ENCODE measurements at regions not wholly inside any gene's neighbourhood (a gene's known extent, or its start where the extent isn't known, plus 50 kb on each side); places are given as distances from the start of the nearest gene placed in this dataset.
"Not testable (repeated sequence)": the region's sequence is repeated elsewhere in the genome, so short reads cannot be mapped to it uniquely, and the experiment has no call there.

DNA sequence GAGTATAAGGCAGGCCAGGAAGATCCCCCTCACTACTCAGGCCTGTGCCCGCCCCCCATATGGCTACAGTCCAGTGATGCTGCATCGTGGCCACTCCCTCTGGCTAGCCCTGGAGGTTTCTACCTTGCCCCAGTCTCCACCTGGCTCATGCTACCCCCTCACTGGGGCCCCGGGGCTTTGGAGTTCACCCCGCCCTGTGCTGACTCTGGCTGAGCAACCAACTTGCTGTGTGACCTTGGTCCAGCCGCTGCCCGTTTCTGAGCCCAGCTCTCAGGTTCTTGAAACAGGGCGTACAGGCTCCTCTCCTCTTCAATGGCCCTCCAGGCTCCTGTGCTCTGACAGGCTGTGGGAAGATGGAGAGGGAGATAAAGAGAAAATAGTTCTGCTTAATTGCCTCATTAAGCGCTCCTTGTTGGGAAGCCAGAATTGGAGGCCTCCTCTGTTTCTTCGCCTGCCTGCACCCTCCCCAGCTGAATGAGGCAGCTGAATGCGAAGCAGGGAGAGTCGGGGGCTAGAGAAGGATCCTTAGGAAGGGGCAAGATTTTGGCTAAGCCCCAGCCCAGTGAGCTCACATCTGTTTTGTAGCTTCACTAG lies 138.2 kb upstream of the NCOR2 start:
- DNase-seq = no peak

DNA sequence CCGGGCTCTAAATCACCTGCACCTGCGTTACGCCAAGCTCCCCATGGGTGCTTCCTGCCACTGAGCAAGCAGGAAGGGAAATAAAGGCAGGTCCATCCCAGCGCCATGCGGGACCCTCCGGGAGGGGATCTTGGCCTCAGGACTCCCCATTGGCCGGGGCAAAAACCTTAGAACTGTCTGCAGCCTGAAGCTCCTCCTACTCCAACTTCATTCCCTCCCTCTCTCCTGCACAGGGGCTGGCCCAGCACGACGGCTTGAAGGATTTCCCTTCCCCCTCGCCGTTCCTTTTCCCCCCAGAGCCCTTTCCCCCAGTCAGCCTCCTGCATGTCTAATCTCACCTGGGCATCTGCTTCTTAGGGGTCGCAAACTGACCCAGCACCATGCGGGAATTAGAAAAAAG lies 137.2 kb upstream of the NCOR2 start:
- no peak for DNase-seq

DNA sequence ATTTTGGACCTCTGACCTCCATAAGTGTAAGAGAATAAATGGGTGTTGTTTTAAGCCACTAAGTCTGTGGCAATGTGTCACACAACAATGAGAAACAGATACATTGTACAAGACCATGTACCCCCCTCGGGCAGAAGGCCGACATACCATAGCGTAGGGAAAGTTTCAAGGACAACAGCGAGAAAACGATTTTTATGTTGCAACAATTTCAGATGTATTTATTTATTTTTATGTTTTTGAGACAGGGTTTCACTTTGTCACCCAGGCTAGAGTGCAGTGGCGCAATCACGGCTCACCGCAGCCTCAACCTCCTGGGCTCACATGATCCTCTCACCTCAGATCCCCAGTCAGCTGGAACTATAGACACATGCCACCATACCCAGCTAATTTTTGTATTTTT lies 136.4 kb upstream of the NCOR2 start:
- no peak for DNase-seq

DNA sequence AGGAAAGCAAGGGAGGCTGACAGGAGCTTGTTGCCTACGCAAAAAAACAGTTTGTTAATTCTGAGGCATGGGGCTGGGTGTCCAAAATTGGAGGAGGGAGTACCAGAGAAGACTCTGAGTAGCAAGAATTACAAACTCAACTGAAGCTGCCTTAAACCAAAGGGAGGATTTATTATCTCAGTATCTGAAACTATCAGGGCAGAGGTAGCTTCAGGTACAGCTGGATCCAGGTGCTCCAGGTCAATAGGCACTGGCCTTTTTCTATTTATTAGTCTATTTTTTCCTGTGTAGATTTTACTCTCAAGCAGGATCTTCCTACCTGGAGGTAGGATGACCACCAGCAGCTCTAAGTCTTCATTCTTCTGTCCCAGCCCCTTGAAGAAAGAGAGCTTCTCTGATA lies 135.3 kb upstream of the NCOR2 start:
- no peak for DNase-seq

DNA sequence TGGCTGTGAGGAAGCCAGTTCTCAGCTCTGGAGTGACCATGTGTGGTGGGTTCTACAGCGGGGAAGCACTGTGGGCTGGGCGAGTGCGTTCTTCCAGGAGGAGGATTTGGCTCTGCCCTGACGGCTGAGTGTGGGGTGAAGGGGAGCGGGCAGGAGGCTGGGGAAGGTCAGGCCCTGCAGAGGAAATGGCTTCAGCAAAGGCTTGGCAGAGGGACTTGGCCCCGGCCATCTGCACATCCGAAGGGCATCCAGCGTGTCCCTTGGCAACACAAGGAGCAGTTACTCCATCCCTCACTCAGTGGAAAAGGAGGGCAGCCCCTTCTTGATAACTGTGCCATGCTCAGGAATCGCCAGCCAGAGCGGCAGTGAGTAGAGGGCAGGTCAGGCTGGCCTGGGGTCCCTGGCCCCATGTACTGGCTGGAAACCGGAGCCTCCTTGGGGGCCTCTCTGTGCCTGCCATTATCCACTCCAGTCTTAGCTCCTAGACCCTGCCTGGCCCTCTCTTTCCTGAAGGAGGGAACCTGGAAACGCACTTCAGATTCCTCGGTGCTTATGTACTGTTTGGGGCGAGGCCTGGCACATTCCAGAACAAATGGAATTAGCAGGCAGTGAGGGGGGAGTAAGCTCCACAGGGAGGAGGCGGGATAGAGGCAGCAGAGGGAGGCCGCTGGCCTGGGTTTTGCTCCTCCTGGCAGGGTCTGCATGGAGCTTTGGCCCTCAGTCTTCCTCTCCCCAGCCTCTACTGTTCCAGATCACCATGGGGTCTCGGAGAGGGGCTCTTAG lies 133.6 kb upstream of the NCOR2 start:
- DNase-seq = peak; percentile 78

DNA sequence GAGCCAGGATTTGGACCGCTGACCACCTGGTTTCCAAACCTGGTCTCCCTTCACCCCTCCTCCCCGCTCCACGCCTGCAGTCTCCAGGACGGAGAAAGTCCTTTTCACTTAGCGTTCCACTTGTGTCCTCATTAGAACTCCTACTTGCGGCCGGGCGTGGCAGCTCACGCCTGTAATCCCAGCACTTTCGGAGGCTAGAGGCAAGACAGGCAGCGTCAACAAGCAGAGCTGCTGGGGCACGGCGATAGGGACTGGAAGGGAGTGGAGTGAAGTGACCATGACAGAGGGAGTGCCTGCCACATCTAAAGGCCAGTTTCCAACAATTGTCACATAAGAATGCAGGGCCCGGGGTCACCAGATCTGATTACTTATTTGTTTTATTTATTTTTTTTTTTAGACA lies 132.5 kb upstream of the NCOR2 start:
- no peak for DNase-seq

DNA sequence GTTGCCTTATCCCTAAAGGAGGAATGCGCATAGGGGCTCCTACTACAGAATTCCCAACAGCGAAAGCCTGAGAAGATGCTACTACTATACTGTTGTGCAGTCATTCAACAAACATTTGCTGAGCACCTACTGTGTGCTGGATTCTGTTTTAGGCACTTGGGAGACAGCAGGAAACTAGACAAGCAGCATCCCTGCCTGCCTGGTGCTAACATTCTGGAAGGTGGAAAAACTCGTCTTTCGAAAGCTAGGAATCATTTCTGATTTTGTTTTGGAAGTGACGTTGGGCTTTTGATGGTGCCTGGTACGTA lies 131.5 kb upstream of the NCOR2 start:
- no peak for DNase-seq

DNA sequence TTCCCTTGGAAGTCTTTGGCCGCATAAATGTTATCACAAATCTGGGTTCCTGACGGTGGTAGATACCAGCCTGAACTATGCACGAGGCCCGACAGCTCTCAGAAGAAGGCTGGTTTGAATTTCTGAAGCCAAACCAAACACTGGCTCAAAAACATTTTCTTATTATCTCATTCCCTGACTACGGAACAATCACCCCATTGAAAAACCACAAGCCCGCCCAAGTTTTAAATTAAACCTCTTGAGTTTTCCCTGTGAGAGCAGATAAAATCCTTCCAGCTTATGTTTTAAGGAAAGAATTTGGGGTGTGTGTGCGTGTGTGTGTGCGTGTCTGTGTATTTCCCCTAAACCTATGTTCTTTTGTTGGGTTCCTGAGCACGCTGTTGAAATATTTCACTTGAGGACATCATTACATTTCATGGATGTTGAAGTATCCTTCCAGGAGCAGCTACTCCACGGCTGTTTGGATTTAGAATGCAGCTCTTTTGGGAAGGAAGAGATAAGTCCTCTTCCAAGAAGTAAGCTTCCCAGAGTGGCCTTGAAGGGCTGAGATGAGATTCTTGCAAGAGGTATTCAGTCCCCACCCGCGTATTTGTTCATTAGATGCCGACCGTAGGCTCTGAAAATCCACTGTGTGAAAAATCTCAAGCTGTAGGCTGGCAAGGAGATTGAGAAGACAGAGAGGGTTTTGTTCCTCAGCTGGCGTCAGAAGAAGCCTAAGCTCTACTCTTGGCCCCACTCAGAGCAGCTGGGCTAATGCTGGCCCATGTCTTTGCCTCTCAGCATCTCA lies 131.0 kb upstream of the NCOR2 start:
- DNase-seq = no peak

DNA sequence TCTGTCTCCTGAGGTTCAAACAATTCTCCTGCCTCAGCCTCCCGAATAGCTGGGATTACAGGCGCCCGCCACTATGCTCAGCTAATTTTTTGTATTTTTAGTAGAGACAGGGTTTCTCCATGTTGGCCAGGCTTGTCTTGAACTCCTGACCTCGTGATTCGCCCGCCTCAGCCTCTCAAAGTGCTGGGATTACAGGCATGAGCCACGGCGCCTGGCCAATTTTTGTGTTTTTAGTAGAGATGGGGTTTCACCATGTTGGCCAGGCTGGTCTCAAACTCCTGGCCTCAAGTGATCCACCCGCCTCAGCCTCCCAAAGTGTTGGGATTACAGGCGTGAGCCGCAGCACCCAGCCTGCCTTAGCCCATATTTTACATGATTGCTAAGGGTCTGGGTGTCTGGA lies 130.3 kb upstream of the NCOR2 start:
- not testable (repeated sequence) for DNase-seq

DNA sequence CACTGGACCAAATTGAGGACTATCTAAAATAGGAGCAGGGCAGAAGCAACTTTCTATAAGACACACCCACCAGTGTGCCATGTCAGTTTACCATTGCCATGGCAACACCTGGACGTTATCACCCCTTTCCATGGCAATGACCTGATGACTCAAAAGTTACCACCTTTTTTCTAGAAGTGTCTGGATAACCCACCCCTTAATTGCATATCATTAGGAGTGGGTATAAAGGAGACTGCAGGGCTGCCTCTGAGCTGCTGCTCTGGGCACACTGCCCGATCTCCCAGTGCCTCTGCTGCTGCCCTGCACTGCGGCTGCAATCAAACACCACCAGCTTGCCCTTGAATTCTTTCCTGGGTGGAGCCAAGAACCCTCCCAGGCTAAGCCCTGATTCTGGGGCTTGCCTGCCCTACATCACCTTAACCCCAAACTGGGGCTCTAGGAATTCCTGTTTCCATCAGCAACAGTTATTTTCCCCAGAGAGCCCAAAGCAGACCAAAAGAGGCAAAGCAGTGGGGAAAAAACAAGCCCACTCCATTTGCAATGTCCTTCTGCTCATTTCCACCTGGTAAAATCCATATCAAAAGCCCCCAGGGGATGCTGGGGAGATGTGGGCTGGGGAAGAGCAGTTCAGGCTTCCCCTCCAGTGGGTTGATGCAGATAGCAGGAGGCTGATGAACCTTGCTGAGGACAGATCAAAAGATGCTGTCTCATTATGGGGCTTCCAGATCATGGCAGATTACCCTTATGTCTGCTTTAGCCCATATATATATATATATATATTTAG lies 129.5 kb upstream of the NCOR2 start:
- DNase-seq = no peak

DNA sequence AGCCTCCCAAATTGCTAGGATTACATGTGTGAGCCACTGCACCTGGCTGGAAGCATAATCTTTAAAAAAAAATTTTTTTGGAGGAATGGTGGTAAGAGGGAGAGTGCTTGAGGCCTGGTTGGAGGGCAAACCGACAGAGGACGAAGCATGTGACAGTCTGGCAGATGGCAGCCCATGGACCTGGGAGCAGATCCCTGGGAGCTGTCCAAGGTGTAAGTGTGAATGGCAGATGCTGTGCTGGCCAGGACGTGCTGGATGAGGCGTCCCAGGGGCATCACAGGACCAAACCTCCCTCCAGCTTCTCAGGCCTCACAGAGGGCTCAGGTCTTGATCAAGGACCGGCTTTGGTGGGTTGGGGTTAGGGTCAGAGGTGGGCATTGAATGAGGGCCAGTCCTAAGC lies 128.4 kb upstream of the NCOR2 start:
- DNase-seq = no peak

DNA sequence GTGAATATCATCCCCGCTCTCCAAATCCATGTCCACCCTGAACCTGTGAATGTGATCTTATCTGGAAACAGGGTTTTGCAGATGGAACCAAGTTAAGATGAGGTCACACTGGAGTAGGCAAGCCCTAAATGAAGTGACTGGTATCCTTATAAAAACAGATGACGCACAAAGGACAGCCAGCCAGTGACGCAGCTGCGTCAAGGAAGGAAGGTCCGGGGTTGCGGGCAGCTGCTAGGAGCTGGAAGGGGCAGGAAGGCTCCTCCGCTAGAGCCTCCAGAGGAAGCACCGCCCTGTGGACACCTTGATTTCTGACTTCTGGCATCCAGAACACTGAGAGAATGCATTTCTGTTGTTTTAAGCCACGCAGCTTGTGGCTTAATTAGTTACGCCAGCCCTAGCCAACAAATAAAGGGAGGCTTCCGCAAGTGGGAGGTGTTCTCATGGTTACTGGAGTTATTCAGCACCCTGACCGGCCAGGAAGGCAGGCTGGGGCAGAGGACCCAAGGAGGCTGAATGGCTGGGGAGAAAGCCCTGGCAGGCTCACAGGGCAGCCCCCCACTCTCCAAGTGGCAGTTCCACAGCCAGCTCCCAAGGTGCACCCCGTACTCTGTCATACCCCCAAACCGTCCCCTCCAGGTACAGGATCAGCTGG lies 127.6 kb upstream of the NCOR2 start:
- DNase-seq = no peak

DNA sequence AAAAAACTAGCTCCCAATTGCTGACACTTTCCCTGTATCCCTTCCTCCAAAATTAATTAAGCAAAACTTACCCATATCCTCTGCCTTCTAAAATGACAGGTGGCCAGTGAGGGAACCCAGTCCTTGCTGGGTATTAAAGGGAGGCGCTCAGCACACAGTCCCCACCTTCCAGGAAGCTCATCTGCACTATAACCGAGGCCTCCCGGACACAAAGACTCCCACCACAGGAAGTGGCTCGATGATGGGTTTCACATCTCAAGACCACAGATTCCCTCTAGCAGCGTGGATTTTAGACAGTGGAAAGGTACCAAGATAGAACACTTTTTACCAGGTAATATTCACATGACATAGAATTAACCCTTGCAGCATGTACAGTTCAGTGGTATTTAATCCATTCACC lies 126.8 kb upstream of the NCOR2 start:
- no peak for DNase-seq

DNA sequence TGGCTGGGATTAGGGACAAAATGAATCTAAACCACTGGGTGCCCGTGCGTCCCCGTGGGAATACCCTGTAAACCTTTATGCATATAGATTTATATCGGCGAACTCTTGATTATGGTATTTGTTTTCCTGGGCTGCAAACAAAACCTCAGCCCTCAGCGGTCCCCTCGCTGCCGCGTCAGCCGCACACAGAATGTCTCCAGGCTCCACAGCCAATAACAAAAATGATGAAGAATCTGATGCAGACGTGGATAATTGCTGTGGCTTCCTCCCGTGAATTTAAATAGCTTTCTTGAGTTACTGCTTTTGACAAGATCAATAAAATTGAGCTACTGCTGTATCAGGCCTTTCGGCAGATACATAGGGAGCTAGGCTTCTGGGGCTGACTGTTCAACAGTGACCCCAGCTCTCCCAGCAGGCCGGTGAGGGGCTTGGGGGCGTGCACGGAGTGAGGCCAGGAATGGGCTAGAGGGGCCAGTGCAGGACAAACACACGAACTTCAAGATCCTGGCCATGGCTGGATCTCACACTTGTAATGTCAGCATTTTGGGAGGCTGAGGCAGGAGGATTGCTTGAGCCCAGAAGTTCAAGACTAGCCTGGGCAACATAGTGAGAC lies 125.8 kb upstream of the NCOR2 start:
- no peak for DNase-seq

DNA sequence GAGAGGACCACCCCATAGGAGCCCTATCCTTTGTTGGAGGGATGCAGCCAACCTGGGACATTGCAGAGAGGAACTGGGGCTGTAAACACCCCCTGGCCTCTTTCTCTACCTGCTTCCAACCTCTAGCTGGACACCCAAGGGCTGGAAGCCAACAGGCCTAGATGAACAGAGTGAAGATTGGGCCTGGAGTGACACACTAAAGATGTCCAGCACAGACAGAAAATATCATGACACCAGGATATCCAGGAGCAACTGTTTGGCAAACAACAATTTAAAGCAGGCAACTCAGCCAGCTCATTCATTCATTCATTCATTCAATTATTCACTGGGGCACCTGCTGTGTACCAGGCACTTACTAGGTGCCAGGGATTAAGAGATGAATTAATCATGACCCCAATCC lies 125.0 kb upstream of the NCOR2 start:
- no peak for DNase-seq

DNA sequence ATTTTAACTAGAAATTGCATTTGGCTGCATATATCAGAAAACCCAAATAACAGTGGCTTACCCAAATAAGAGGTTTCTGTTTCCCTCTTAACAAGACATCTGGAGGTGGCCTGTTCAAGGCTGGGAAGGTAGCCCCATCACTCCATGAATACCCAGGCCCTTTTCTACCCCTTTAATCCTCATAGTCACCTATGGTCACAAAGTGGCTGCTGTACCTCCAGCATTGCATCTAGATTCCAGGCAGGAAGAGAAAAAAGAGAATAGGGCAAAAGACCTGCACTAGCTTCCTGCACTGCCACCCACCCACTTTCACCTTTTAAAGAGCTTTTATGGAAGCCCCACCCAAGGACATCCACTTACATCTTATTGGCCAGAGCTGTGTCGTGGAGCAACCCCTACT lies 124.0 kb upstream of the NCOR2 start:
- no peak for DNase-seq

DNA sequence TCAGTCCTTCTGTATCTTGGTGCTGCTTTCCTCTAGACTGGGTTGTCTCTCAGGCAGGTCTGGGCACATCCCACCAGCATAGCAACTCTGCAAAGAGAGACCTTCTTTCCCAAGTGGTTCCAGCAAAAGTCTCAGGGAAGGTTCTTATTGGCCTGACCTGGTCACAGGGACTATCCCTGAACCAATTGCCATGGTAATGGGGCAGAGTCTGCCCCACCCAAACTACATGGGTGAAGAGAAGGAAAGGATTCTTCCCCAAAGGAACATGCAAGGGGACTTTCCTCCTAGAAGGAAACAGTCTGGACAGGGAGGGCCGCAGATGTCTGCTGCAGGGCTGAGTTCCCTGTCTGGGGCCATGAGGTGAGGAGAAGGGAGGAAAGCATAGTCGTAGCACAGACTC lies 122.2 kb upstream of the NCOR2 start:
- no peak for DNase-seq

DNA sequence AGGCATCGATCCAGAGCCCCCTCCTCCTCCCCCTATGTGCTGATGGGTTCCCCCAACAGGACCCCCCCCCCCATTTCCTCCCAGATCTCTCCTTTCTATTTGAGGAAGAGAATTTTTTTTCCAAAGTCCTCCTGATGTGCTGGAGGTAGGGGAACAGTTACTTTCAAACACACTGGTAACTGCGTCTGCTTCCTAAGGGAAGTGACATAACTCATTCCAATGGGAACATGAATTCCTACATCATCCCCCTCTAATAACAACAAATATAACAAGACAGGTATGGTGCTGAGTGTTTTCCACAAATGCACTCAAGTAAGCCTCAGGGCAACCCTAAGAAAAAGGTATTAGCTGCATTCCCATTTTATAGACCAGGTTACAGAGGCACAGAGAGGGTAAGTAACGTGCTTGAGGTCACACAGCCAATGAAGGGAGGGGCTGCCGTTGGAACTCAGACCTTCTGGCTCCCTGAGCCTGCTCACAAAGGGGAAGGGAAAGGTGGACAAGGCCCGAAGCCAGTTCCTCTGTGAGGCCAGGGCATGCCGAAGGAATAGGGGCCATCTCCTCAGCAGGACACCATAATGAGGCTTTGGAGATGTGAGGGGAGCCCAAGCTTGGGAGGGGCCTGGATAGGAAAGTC lies 121.1 kb upstream of the NCOR2 start:
- DNase-seq = no peak

DNA sequence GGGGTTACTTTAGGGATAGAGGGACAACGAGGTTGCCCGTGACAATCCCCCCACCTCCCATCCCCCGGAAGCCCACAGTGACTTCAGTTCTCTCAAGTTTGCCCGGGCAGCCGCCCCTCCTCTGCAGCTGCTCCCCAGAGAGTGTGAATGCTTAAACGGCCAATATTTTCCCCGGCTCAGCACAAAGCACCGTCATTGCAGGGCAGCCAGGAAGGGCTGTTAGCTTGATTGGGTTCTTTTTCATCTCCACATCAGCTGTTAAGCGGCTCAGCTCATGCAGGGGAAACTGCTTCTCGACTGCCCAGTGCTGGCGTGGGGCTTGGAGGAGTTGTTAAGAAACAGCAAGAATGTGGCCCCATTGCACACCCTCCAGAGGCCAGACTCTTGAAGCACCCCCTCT lies 120.5 kb upstream of the NCOR2 start:
- DNase-seq = peak; percentile 75

DNA sequence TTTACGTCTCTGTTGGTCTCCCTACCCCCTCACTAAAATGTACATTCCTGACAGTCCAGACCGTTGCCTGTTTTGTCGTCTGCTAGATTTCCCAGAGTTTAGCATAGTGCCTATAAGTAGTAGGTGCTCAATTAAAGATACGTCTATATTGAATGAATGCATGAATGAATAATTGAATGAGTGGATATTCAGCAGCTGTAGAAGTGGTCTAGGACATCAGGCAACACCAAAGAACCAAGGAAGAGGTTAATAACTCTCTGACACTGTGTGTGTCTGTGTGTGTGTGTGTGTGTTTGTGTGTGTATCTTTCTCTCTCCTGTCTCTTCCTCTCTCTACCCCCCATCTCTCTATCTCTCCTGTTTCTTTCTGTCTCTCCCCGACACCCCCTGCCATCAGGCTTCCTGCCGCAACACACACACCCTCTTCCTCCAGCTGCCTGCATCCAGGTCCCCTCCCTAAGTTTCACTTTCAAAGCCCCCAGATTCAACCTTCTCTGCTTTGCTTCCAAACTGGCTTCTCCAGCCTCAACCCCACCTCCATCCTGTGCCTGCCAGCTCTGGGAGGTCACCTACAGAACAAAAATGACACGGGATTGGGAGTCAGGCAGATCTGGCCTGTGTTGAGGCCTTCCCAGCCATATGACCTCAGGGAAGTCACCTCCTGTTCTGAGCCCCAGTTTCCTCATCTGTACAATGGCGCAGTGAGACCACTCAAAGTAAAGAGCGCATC lies 119.9 kb upstream of the NCOR2 start:
- no peak for DNase-seq

All from right forelimb (tissue), 1 donor.